Neural progenitor cell (in vitro differentiated cells): ENCODE measurements at regions not wholly inside any gene's neighbourhood (a gene's known extent, or its start where the extent isn't known, plus 50 kb on each side); places are given as distances from the start of the nearest gene placed in this dataset.

Experiments
- CTCF ChIP-seq: fragments of 200-600 bp; sonication (generic); IDR thresholded peaks from 2 replicates; pipeline ENCODE4 v1.5.1; 2017; ENCODE audit warnings: antibody characterized with exemption, mild to moderate bottlenecking
- EZH2 ChIP-seq: fragments of 200-600 bp; sonication (generic); IDR thresholded peaks from 2 replicates; pipeline ENCODE4 v1.6.1; 2017; ENCODE audit warnings: antibody characterized with exemption, mild to moderate bottlenecking, moderate library complexity
- EZH2phosphoT487 ChIP-seq: fragments of 200-600 bp; sonication (generic); IDR thresholded peaks from 2 replicates; pipeline ENCODE4 v1.6.1; 2017; ENCODE audit warnings: antibody characterized with exemption

GRCh38 chr2:65920659-65921058 is 488.3 kb upstream of the SPRED2 start:
- TF ChIP-seq CTCF (no peak), EZH2 (no peak), EZH2phosphoT487 (no peak)
